GM21619 (cell line): ENCODE measurements at regions not wholly inside any gene's neighbourhood (a gene's known extent, or its start where the extent isn't known, plus 50 kb on each side); places are given as distances from the start of the nearest gene placed in this dataset.

Experiments
- ATAC-seq: cut with Tn5 transposase; IDR thresholded peaks from one replicate; pipeline ENCODE4 v1.9.1; 2021; ENCODE audit not compliant: unreplicated experiment

DNA sequence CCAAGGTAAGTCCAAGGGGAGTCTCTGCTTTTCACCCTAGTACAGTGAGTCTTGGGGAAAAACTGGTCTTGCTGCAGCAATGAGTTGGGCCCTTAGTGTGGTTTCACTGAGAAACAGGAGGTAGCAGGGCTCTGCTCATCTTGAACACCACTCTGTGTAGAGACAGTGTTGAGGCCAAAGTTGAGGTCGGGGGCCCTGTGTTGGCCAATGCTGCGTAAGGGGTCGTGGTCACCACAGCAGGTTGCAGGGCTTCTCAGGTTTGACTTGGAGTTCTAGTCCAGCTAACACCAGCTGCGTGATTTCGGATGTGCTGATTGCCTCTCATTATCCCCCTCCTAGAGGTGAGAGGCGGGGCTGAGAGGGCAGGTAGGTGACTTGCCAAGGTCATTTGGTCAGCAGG lies 807.5 kb downstream of the VRK1 start:
- no peak for ATAC-seq

DNA sequence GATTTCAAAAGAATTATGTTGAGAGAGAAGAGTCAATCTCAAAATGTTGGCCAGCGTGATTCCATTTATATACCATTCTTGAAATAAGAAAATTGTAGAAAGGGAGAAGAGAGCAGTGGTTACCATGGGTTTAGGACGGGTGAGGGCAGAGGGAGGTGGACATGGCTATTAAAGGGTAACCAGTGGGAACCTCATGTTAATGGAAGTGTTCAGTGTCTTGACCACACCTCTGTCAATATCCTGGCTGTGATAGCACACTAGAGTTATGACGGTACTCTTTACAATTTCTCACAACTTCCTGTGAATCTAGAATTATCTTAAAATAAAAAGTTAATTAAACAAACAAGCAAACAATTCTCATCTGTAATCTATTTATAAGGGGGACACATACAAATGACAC lies 821.2 kb downstream of the VRK1 start:
- no peak for ATAC-seq

DNA sequence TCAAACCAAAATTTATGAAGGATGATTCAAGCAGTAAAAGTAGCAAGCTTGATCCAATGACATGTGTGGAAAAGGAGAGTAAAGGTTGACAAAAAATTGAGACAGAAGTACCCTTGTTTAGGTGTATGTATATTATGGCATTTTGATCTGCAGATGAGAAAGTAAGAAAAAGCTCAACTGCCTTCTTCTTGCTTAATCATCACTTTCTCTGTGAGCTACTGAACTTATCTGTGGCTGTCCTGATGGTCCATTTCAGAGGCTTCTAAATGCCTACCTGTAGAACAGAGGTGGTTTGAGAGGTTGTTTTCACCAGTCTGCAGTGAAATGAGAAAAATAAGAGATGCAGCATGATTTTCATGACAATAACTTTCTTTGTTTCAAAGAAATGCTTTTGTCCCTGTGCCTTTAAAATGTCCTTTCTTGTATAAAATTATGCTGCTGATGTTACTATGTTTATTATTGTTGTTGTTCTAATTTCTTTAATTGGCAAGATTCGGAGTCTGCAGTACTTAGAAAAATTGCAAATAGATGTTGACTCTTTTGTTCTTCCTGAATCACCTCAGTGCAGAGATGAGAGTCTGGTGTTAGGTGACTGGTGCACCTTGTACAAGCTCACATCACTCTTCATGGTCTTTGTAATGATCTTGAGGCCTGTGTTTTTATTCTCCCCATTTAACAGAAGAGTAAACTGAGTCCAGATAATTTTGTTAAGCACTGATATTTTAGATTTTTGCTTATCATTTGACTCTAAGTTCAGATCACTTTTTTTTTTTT lies 821.9 kb downstream of the VRK1 start:
- no peak for ATAC-seq

DNA sequence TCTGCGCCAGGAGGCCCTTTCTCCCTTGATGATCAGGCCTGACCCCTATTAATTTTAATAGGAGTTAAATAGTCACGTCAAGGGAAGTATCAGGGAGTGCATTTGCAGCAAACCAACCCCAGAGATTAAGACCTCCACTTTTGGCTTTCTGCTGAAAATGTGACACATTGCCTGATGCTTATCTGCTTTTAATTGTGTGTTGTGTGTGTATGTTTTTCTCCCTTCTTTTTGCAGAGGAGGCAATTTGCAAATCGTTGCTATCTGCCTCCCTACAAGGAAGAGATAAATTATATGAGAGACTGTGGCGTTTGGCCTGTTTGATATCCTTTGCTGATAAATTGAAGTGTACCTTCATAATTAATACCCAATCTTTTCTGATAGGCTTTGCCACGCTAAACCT lies 822.9 kb downstream of the VRK1 start:
- ATAC-seq: no peak

DNA sequence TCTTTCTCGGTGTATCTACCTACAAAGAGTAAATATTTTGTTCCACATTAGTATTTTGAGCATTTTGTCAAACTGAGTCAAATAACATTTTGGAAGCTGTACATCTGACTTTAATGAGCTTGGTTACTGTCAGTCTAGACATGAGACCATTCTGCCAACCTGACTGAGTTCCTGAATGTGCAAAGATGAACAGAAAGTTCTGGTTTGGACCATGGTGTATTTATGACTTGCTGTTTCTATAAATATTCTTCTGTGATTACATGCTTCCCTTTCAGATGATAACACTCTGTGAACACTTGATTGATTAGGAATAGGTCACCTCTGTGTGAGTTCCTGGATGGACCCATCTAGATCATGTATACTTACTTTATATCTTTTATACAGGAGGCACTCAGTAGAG lies 827.8 kb downstream of the VRK1 start:
- no peak for ATAC-seq

DNA sequence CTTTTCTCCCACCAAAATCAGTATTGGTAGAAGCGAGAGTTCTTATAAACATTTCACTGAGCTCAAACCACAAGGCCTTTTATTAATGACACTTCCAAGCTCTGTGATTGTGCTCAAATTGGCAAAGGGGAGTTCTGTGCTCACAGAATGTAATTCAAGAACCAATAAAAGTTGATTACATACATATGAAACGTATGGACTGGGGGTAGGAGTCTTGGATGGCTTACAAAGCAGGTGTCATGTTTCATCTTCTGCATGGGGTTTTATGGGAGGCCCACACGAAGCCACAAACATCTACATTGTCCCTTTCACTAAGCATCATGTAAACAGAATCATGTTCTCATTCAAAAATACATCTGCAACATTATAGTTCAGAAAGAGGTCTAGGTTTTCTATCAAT lies 828.3 kb downstream of the VRK1 start:
- no peak for ATAC-seq

DNA sequence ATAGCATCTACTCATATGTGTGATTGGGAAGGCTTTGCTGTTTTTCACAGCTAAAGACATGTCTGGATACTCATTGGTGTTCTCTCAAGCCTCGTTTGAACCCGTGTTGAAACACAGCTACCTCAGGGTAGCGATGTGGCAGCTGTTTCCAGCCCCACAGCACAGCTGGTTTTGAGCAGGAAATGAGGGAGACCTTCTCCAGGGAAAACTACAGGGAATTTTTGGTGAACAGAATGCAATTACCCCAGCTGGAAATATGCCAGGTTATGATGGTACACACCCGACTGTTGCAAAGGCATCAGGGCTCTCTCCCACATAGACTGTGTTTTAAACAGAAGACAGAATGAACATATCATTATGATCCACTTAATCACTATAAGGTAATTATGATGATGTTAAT lies 828.9 kb downstream of the VRK1 start:
- no peak for ATAC-seq

DNA sequence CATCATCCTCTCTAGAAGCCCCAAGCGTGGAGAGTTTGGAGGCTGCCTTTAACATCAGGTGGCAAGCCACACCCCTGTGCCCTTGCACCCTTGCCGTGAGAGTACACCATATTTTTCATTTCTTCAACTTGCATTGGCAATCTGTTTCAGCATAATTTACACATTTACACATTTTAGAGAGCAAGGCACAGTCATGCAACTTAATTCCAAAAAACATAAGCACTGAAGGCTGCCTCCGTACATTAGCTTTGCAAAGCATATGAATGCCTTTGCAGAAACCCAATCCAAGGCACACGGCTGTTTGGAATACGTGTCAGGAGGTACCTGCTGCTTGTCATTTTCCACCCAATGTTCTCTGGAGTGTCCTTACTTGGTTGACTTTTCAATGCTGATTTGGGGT lies 833.1 kb downstream of the VRK1 start:
- no peak for ATAC-seq

DNA sequence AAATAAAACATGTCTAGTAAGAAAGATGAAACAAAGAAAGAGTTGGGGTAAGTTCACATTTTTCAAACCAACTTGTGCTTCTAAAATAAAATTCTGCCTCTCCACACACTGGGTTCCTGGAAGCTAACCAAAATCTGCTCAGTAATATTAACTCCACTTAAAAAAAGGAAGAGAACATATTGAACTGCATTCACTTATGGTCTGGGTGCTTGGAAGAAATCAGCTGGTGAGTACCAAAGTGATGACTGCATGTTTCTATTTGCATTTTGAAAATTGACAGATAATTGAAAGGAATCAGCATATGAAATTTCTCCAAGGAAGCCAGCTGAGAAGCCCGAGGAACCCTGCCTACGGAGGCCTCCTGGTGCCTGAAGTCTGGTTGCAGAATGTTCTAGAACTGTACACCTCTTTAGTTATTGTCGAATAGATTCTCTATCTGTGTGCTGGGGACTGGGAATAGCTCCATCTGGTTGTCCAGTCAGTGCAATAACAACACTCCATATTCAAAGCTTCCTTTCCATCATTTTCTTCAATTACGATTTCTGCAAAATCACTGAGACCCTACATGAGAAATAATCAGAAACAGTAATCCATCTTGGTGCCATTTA lies 836.1 kb downstream of the VRK1 start:
- no peak for ATAC-seq

DNA sequence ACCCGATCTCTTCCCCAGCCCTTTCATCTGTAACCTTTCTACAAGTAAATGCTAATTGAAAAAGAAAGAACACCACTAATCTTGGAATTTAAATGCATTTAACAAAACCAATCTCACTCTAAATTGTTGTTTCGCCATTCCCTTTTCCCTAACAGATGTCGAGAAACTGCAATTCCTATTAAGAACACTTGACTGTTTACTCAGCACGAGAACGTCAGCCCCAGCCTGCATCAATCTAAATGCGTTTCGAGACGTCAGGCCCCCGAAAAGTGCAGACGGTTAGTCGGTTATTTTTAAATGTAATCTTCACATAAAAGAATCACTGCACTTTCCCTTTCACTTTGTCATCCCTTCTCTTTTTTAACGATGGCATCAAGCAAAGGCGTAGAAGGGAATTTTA lies 837.6 kb downstream of the VRK1 start:
- ATAC-seq: no peak

DNA sequence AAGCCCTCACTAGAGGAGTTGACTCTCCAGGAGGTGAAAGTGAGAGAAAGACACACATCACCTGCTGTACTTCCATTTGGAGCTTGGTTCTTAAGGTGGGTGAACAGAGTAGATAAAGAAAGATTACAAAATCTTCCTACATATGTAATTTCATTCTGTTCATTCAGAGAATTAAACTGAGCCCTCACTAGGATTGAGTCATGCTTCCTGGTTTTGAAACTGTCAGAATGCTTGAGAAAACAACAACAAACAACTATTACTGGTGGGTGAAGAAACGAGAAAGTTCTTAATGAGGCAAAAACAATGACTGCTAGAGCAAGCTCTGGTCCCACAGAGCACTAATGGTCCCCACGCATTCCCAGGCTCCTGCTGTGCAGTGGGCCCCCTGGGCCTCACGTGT lies 841.7 kb downstream of the VRK1 start:
- no peak for ATAC-seq

DNA sequence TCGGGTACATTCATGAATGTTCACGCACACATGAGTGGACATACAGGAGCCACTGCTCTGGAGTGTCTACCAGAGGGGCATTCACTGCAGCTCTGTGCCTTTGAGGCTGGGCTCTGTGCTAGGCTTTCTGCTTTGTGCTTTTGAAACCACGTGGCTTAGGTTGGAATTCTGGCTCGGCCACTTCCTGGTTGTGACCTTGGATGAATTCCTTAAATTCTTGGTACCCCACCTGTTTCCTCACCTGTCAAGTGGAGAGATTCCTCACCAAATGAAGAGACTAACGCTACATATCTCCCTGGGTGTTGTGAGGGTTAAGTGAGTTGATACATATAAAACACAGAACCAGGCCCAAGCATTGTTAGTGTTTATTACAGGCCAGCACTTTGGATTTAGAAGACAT lies 842.8 kb downstream of the VRK1 start:
- no peak for ATAC-seq

DNA sequence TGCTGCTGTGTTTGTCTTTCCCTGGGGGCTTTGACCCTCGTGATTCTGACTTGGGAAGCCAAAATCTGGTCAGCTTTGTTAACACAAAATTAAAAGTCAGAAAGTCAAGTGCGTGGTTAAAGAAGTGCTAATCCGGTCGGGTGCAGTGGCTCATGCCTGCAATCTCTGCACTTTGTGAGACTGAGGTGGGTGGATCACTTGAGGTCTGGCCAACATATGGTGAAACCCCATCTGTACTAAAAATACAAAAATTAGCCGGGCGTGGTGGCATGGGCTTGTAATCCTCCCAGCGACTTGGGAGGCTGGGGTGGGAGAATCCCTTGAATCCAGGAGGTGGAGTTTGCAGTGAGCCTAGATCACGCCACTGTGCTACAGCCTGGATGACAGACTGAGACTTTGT lies 844.6 kb downstream of the VRK1 start:
- ATAC-seq: no peak

DNA sequence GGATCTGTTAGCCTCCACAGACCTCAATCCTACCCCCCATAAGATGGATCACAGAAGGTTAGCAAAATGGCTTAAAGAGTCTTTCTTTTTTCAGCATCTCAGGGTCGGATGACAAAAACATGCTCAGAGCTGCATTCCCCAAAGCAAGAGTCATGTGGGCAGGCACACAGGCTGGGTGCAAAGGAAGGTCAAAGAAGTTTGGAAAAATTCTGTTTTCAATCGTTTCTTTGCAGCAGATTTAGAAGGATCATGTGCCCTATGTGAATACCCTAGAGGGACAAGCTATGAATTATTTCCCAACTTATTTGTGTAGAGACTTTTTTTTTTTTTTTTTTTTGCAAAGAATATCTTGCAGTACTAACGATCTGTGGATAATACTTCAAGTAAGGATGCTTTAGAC lies 845.4 kb downstream of the VRK1 start:
- ATAC-seq: no peak

DNA sequence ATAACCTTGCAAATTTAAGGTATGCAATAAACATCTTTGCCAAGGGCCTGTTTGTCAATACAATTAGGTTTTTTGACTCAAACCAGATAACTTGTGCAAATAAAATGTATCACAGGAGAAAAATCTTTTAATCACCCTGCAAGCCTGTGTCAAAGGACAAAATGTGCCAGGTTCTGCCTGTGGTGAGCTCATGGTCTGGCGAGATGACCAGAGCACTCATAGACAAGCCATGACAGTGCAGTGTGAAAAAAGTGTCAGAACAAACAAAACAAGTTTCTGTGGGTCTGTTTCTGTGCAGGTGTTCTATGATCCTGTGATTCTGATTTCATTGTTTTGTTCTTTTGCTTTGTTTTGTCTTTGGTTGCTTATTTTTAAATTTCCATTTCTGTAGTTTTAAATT lies 847.2 kb downstream of the VRK1 start:
- no peak for ATAC-seq

DNA sequence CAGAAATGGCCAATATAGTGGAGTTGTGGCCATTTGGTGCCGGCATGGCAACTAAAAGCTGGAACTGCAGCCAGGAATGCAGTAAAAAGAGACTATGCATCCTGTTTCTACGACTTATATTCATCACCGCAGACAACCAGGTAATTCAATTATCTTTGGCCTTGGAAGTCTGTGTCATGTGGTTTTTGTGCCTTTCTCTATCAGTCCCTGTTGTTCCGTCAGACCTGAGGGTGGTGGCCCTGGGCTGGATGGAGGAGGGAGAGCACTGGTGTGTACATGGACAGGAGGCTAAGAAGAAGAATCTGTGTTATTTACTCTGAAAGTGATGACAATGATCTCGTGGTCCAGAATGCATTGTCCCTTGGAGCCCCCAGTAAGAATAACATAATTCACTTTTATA lies 852.6 kb downstream of the VRK1 start:
- no peak for ATAC-seq

DNA sequence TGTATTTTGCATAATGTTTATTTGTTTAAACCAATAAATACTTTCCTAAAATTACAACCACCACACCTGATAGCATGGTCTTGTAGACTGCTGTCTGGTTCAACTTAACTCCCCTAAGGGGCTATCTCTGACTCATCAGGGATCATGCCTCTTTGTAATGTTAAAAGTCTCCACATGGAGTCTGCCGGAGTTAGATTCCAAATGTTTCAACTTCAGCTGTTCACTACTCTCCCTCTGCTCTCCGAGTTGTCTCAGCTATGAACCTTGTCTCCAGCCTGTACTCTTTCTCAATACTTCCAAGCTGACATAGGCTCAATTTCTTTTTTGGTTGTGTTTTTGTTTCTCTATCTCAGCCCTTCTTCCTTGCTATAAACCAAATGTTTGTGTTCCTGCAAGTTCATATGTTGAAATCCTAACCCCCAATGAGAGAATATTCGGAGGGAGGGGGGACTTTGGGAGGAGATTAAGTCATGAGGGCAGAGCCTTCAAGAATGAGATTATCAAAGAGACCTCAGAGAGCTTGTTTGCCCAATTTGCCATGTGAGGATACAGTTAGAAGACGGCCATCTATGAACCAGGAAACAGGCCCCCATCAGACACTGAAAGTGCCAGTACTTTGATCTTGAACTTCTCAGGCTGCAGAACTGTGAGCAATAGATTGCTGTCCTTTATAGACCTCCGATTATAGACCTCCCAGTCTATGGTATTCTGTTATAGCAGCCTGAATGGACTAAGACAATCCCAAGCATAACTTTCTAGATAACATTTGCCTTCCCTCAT lies 858.2 kb downstream of the VRK1 start:
- no peak for ATAC-seq

DNA sequence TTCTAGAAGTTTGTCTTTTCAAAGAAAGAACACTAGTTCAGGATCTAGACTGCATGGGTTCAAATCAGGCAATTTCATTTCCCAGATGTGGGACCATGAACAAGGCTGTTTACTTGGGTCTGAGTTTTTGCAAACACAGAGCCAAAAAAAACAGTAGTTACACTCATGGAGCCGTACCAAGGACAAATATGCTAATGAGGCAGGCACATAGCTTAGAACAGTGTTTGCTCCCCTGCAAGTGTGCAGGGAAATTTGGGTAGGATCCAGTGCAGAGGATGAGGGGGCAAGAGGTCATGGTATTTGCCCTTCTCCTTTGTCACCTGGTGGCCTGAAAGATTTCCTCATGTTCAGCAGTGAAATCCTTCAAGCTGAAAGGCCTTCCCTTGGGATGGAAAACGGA lies 860.4 kb downstream of the VRK1 start:
- ATAC-seq: no peak

DNA sequence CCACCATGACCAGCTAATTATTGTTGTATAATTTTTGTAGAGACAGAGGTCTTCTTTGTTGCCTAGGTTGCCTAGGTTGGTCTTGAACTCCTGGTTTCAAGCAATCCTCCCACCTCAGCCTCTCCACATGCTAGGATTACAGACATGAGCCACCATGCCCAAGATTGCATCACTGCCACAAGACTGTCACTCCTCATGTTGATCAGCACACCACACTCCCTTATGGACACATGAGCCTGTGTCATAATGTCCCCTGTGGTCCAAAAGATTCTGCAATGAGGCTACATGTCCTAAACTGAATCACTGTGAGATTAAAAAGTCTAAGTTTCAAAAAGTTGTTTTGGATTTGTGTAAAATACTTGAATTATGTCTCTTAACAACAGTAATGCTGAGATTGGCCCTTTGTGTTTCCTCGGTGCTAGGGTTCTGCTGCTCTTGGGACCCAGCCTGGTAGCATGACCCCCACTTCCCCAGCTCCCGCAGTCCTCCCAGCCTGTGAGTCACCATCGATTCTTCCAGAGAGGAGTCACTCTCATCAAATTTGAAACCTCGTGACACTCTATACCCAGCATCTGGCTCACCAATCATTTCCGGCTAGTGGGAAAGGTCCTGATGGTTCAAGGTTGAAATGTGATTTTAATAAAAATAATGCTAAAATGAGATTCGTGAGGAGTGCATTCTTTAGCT lies 890.9 kb downstream of the VRK1 start:
- ATAC-seq: no peak

DNA sequence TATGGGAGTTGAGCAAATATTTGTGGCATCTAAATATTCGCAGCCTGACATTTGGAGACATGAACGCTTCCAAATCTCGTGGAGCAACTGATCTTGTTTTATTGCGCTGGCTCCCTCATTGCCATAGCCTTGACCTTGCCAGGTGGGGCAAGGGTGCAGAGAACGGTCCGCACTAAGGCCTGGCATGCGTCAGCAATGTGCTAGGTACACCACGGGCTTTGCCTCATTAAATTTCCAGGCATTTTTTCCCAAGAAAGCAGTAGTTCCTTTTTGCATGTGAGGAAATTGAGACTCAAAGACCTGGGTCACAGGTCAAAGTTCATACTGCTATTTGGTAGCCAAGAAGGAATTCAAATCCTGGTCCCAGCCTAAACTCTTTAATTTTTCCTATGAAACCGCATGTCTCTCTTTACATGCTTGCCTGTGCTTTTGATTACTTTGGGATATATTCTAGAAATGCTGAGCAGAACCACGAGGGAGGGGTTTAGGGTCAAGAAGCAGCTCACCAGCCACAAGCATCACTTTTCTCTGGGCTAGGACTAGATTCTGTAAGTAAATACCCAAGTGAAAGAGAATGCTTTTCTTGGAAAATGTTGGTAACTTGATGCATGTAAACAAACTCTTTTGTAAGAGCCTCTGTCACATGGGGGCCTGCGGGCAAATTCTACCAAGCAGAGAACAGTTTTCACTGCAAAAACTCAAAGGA lies 891.6 kb downstream of the VRK1 start:
- ATAC-seq: no peak

DNA sequence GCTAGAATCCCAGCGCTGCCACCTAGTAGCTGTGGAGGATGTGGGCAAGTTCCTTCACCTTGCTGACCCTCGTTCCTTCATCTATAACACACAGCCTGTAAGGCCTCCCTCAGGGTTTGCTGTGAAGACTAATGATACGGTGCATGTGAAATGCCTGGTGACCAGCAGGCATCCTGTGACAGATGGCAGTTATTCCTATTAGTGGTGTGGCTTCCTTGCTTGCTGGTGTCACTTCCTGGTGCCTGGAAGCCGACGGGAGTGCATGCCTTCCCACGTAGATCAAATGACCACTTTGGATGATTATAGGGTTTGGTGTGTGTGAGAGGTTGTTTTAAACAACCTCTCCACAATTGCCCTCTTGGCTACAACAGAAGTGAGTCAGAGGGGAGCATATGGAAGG lies 894.9 kb downstream of the VRK1 start:
- no peak for ATAC-seq
